A673 (cell line): ENCODE measurements at regions not wholly inside any gene's neighbourhood (a gene's known extent, or its start where the extent isn't known, plus 50 kb on each side); places are given as distances from the start of the nearest gene placed in this dataset.

Experiments
- BruUV-seq: library from RNA; stranded (reverse); fragments of 400-500 nt; replicated peaks from 2 replicates; lab custom pipeline; 2021; lab: Mats Ljungman, UMichigan
- CTCF ChIA-PET: fragments of 300-600 bp; sonication (Branson Sonifier 250); formaldehyde crosslinking; loops from one replicate; lab custom pipeline; 2022; ENCODE audit warnings: antibody characterized with exemption; lab: Charles Lee
- POLR2A ChIA-PET: fragments of 300-600 bp; sonication (Branson Sonifier 250); formaldehyde crosslinking; loops from one replicate; lab custom pipeline; 2022; ENCODE audit warnings: antibody characterized with exemption; ENCODE audit not compliant: low non-redundant PET; lab: Charles Lee
- DNase-seq: peaks from one replicate; pipeline ENCODE4 v3.0.0-alpha.2; 2015; ENCODE audit warnings: low spot score
- H3K27ac ChIP-seq: fragments of 200-600 bp; sonication (generic); 2 replicates; pipeline ENCODE4 v1.5.1; 2016; ENCODE audit warnings: mixed run types, low read depth, mild to moderate bottlenecking, mixed read lengths, antibody characterized with exemption, low read length; ENCODE audit not compliant: poor library complexity, severe bottlenecking
- H3K27me3 ChIP-seq: fragments of 200-600 bp; sonication (generic); replicated peaks from 2 replicates; pipeline ENCODE4 v1.6.1; 2017; ENCODE audit warnings: mixed run types, low read depth, mild to moderate bottlenecking, mixed read lengths, antibody characterized with exemption, low read length; ENCODE audit not compliant: insufficient read depth, poor library complexity
- H3K36me3 ChIP-seq: fragments of 200-600 bp; sonication (generic); 2 replicates; pipeline ENCODE4 v1.6.1; 2016; ENCODE audit warnings: mixed run types, mild to moderate bottlenecking, mixed read lengths, antibody characterized with exemption, low read length; ENCODE audit not compliant: insufficient read depth, poor library complexity, severe bottlenecking
- H3K4me1 ChIP-seq: fragments of 200-600 bp; sonication (generic); 2 replicates; pipeline ENCODE4 v1.6.1; 2017; ENCODE audit warnings: mixed run types, mild to moderate bottlenecking, mixed read lengths, antibody characterized with exemption, low read length; ENCODE audit not compliant: insufficient read depth, poor library complexity, severe bottlenecking
- H3K4me3 ChIP-seq: fragments of 200-600 bp; sonication (generic); 2 replicates; pipeline ENCODE4 v1.5.1; 2016; ENCODE audit warnings: low read depth, mixed run types, mild to moderate bottlenecking, mixed read lengths, low read length; ENCODE audit not compliant: poor library complexity, severe bottlenecking
- H3K9me3 ChIP-seq: fragments of 200-600 bp; sonication (generic); 2 replicates; pipeline ENCODE4 v1.6.1; 2016; ENCODE audit warnings: mixed run types, low read depth, mild to moderate bottlenecking, mixed read lengths, antibody characterized with exemption, low read length; ENCODE audit not compliant: poor library complexity, severe bottlenecking
- CTCF ChIP-seq: fragments of 300-800, 200-600 bp; sonication (generic); conservative IDR thresholded peaks from 2 replicates; pipeline ENCODE4 v1.5.1; 2017; ENCODE audit warnings: low read depth, mild to moderate bottlenecking, antibody characterized with exemption, low read length, moderate library complexity, mixed read lengths
- EZH2 ChIP-seq: fragments of 200-600 bp; sonication (generic); IDR thresholded peaks from 2 replicates; pipeline ENCODE4 v1.6.1; 2017; ENCODE audit warnings: borderline replicate concordance, low read depth, mild to moderate bottlenecking, mixed read lengths, antibody characterized with exemption, low read length; ENCODE audit not compliant: poor library complexity, severe bottlenecking
- intact Hi-C: fragments of 100-400 bp; cut with micrococcal nuclease; formaldehyde crosslinking; loops from one replicate; pipeline ENCODE4 v1.10.0; 2022; ENCODE audit not compliant: unreplicated experiment

- no peaks in the 10 kb centered on the region for H3K9me3 ChIP-seq
- ChIA-PET POLR2A (no interaction called here), CTCF (no interaction called here)
These were observed 270.5 kb downstream of the BMP2 start for GRCh38 chr20:7038029-7038428.

GRCh38 chr20:7057611-7058010, 290.1 kb downstream of the BMP2 start:
- BruUV-seq: no TSS peak
- POLR2A ChIA-PET: no interaction called here
- no peak overlapping the region for H3K4me3 ChIP-seq
- DNase-seq: no peak
- no peaks in the 10 kb centered on the region for H3K9me3 ChIP-seq
- TF ChIP-seq CTCF: no peak
- TF ChIP-seq EZH2: no peak
- CTCF ChIA-PET: no interaction called here
- no peak overlapping the region for H3K27ac ChIP-seq
- no peaks in the 10 kb centered on the region for H3K27me3 ChIP-seq
- intact Hi-C loops: loop anchor here (10.0 kb wide), 1 partner anchor 163 kb away; no protein-coding TSS in a partner anchor
- no peaks in the 10 kb centered on the region for H3K4me1 ChIP-seq
- no peaks in the 10 kb centered on the region for H3K36me3 ChIP-seq

More at GRCh38 chr20:7038029-7038428, 270.5 kb downstream of the BMP2 start:
- Histone ChIP-seq H3K27ac (no peak overlapping the region), H3K4me1 (no peaks in the 10 kb centered on the region), H3K36me3 (no peaks in the 10 kb centered on the region), H3K27me3 (no peaks in the 10 kb centered on the region), H3K4me3 (no peak overlapping the region)
- BruUV-seq: no TSS peak
- DNase-seq: no peak
- intact Hi-C loops: no loop called here
- TF ChIP-seq CTCF: no peak
- TF ChIP-seq EZH2: no peak

- no peaks in the 10 kb centered on the region for H3K27me3 ChIP-seq
- no peak overlapping the region for H3K4me3 ChIP-seq
- no peaks in the 10 kb centered on the region for H3K36me3 ChIP-seq
- no TSS peak for BruUV-seq
- DNase-seq: no peak
- H3K9me3 ChIP-seq: peaks cover 4% of the 10 kb centered on the region
- intact Hi-C loops: no loop called here
- TF ChIP-seq CTCF (no peak), EZH2 (no peak)
- no peaks in the 10 kb centered on the region for H3K4me1 ChIP-seq
- POLR2A ChIA-PET: no interaction called here
- no peak overlapping the region for H3K27ac ChIP-seq
- CTCF ChIA-PET: no interaction called here
These were observed 311.3 kb downstream of the BMP2 start for GRCh38 chr20:7078804-7079203.
